ENCODE measurements at regions not wholly inside any gene's neighbourhood (a gene's known extent, or its start where the extent isn't known, plus 50 kb on each side); places are given as distances from the start of the nearest gene placed in this dataset.

DNA sequence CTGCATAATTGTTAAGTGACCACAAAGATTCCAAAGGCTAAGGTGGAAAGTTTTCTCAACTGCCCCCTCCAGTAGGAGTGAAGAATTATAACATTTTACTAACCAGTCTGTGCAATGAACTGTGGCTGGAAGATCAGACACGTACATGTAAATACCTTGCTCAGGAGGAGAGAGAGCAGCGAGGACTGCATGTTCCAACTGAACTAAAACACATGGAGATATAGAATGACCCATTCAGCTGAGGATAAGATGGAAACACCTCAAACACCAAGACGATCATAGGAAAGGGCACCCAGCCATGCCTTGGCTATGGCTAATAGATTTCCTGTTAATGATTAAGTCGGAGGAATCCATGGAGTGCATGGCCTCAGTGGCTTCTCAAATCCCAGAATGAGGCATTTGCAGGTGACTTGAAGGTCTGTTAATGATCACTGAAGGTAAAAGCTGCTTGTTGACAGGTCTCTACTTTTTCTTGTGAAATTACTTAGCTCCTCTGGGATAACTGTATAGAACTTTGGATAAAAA lies 875.6 kb downstream of the TFAP2A start:
- TF ChIP-seq, protein P1, sequence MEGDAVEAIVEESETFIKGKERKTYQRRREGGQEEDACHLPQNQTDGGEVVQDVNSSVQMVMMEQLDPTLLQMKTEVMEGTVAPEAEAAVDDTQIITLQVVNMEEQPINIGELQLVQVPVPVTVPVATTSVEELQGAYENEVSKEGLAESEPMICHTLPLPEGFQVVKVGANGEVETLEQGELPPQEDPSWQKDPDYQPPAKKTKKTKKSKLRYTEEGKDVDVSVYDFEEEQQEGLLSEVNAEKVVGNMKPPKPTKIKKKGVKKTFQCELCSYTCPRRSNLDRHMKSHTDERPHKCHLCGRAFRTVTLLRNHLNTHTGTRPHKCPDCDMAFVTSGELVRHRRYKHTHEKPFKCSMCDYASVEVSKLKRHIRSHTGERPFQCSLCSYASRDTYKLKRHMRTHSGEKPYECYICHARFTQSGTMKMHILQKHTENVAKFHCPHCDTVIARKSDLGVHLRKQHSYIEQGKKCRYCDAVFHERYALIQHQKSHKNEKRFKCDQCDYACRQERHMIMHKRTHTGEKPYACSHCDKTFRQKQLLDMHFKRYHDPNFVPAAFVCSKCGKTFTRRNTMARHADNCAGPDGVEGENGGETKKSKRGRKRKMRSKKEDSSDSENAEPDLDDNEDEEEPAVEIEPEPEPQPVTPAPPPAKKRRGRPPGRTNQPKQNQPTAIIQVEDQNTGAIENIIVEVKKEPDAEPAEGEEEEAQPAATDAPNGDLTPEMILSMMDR (IDR thresholded peaks at IDR 0.05 in 4 of 5, conservative IDR thresholded peaks at IDR 0.05 in 1 of 5) = no peak
- no peak for TF ChIP-seq POLR2A (IDR thresholded peaks at IDR 0.05)

Measured in gastrocnemius medialis (tissue), 4 donors.